Skeletal muscle tissue (tissue), 3 donors: ENCODE measurements at regions not wholly inside any gene's neighbourhood (a gene's known extent, or its start where the extent isn't known, plus 50 kb on each side); places are given as distances from the start of the nearest gene placed in this dataset.

Experiments
- H3K27ac ChIP-seq: one replicate; pipeline ENCODE4 v1.7.0; 2013; ENCODE audit warnings: mild to moderate bottlenecking, low read depth, low read length, inconsistent platforms
- H3K27me3 ChIP-seq, 3 donors: one replicate each; pipeline ENCODE4 v1.7.0; 2013; ENCODE audit warnings: low read length in 3 of 3; ENCODE audit not compliant: control insufficient read depth in 3 of 3, insufficient read depth in 3 of 3
- H3K36me3 ChIP-seq, 3 donors: one replicate each; pipeline ENCODE4 v1.7.0; 2013; ENCODE audit warnings: low read length in 3 of 3; ENCODE audit not compliant: control insufficient read depth in 3 of 3, insufficient read depth in 3 of 3
- H3K4me1 ChIP-seq, 3 donors: one replicate each; pipeline ENCODE4 v1.7.0; 2013; ENCODE audit warnings: low read length in 3 of 3, mild to moderate bottlenecking in 3 of 3; ENCODE audit not compliant: control insufficient read depth in 3 of 3, insufficient read depth in 3 of 3
- H3K4me3 ChIP-seq, 3 donors: one replicate each; pipeline ENCODE4 v1.7.0; 2013; ENCODE audit warnings: low read length in 3 of 3
- H3K9ac ChIP-seq, 3 donors: one replicate each; pipeline ENCODE4 v1.7.0; 2013; ENCODE audit warnings: low read length in 3 of 3, mild to moderate bottlenecking in 3 of 3, moderate library complexity in 2 of 3, low read depth in 1 of 3
- H3K9me3 ChIP-seq, 3 donors: one replicate each; pipeline ENCODE4 v1.7.0; 2013; ENCODE audit warnings: low read length in 3 of 3; ENCODE audit not compliant: control insufficient read depth in 3 of 3
- donor health status: Osteomylitis.

DNA sequence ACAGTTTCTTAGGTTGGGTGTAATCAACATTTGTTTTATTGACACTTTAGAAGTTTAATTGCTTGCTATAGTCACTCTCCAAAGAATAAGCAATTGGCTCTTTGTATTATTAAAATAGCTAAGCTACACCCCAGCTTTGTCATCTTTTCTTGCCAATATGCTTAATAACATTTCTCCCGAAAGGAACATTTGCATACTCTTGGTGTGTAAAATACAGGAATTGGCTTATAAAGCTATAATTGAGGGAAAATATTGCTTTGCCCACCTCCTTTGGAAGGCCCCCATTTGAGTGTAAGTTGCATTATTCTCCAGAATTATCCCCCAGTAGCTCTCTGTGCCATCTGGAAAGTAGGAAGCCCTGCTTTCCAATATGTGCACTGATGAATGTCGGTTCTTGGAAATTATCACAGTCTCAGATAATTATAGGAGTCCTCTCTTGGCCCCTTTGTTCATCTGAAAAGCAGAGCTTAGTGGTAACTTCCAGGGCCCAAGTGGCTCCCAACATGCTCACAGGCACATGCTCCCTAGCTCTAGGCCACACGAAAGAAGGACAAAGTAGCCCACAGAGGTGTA is 92.4 kb upstream of the B3GAT2 start:
- no peaks in the 10 kb centered on the region for H3K9me3 ChIP-seq
- H3K27ac ChIP-seq = no peak overlapping the region
- H3K4me3 ChIP-seq = no peak overlapping the region
- no peaks in the 10 kb centered on the region for H3K27me3 ChIP-seq
- H3K9ac ChIP-seq = no peak overlapping the region
- no peaks in the 10 kb centered on the region for H3K4me1 ChIP-seq
- no peaks in the 10 kb centered on the region for H3K36me3 ChIP-seq

DNA sequence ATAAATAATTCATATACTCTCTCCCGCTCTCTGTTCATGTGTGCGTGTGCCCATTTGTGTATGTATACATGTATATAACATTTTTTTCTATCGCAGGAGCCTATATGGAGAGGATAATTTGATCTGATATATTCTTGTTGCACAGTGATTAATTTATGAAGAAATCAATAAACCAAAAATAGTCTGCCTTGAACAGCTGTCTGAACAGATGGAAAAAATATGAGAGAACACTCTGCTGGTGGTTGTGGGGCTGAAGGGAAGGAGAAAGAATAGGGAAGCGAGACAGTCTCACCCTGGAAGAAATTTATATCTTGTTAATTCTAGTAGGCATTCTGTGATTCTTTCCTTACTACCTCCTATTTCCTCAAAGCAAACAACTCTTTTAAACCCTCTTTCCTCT is 96.6 kb upstream of the B3GAT2 start:
- no peaks in the 10 kb centered on the region for H3K4me1 ChIP-seq
- no peak overlapping the region for H3K9ac ChIP-seq
- H3K9me3 ChIP-seq = no peaks in the 10 kb centered on the region
- H3K36me3 ChIP-seq = no peaks in the 10 kb centered on the region
- no peak overlapping the region for H3K4me3 ChIP-seq
- H3K27ac ChIP-seq = no peak overlapping the region
- H3K27me3 ChIP-seq = no peaks in the 10 kb centered on the region

GRCh38 chr6:71056656-71057055 is 99.8 kb upstream of the B3GAT2 start:
- H3K27ac ChIP-seq = no peak overlapping the region
- no peaks in the 10 kb centered on the region for H3K9me3 ChIP-seq
- H3K27me3 ChIP-seq = no peaks in the 10 kb centered on the region
- no peaks in the 10 kb centered on the region for H3K4me1 ChIP-seq
- H3K4me3 ChIP-seq = no peak overlapping the region
- H3K36me3 ChIP-seq = no peaks in the 10 kb centered on the region
- H3K9ac ChIP-seq = no peak overlapping the region

- no peaks in the 10 kb centered on the region for H3K36me3 ChIP-seq
- H3K9me3 ChIP-seq = no peaks in the 10 kb centered on the region
- H3K4me1 ChIP-seq = no peaks in the 10 kb centered on the region
- H3K9ac ChIP-seq = no peak overlapping the region
- no peaks in the 10 kb centered on the region for H3K27me3 ChIP-seq
- H3K4me3 ChIP-seq = no peak overlapping the region
- H3K27ac ChIP-seq = no peak overlapping the region
Measured at GRCh38 chr6:71066153-71066552, 109.3 kb upstream of the B3GAT2 start.

GRCh38 chr6:71067816-71068215 is 111.0 kb upstream of the B3GAT2 start:
- H3K4me1 ChIP-seq = no peaks in the 10 kb centered on the region
- no peak overlapping the region for H3K27ac ChIP-seq
- H3K9ac ChIP-seq = no peak overlapping the region
- no peaks in the 10 kb centered on the region for H3K27me3 ChIP-seq
- H3K4me3 ChIP-seq = no peak overlapping the region
- no peaks in the 10 kb centered on the region for H3K9me3 ChIP-seq
- no peaks in the 10 kb centered on the region for H3K36me3 ChIP-seq

DNA sequence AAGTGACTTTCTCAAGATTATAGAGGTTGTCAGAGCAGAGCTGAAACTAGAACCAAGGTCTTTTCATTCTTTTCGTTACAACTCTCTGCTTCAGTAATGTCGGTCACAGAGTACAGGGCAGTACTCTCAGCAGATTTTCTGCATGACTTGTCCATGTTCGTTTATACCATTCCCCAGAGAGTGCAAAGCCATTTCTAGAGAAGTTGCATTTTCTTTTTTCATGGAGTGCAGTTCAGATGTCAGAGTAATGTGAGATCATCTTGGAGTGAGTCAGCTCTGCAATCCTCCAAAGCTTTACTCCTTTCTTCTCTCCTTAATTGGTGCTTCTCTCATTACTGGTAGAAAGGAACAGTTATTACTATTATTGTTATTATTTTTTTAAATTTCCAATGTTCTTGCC is 115.6 kb upstream of the B3GAT2 start:
- Histone ChIP-seq H3K27ac (no peak overlapping the region), H3K9me3 (peaks cover 0 to 3% (median 0%) of the 10 kb centered on the region in 3 donors), H3K27me3 (no peaks in the 10 kb centered on the region), H3K4me1 (no peaks in the 10 kb centered on the region), H3K4me3 (no peak overlapping the region), H3K36me3 (no peaks in the 10 kb centered on the region), H3K9ac (no peak overlapping the region)

DNA sequence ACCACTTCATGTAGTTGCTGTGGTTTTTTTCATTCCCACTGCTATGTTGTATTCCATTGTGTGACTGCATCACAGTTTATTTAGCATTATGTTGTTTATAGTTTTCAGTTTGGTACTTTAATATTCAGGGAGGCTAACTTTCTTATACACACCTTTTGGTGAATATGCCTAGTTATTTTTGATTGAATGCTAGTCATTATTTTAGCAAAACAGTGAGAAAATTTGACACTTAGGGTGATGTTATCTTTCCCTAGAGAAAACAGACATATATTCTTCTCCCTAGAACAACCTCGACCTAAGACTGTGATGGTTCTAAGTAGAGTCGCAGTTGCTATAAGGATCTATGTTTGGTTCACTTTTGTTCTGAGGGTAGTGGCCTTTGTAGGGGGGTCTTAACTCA is 120.8 kb upstream of the B3GAT2 start:
- peaks cover 0 to 6% (median 3%) of the 10 kb centered on the region in 3 donors for H3K4me1 ChIP-seq
- H3K36me3 ChIP-seq = no peaks in the 10 kb centered on the region
- no peak overlapping the region for H3K27ac ChIP-seq
- H3K4me3 ChIP-seq = no peak overlapping the region
- H3K9me3 ChIP-seq = peaks cover 0 to 10% (median 0%) of the 10 kb centered on the region in 3 donors
- no peaks in the 10 kb centered on the region for H3K27me3 ChIP-seq
- no peak overlapping the region for H3K9ac ChIP-seq

- Histone ChIP-seq H3K36me3 (no peaks in the 10 kb centered on the region), H3K27me3 (no peaks in the 10 kb centered on the region), H3K9me3 (peaks cover 0 to 10% (median 0%) of the 10 kb centered on the region in 3 donors), H3K4me1 (peaks cover 0 to 9% (median 7%) of the 10 kb centered on the region in 3 donors), H3K4me3 (no peak overlapping the region), H3K9ac (no peak overlapping the region), H3K27ac (no peak overlapping the region)
Measured at GRCh38 chr6:71079677-71080076, 122.8 kb upstream of the B3GAT2 start.

DNA sequence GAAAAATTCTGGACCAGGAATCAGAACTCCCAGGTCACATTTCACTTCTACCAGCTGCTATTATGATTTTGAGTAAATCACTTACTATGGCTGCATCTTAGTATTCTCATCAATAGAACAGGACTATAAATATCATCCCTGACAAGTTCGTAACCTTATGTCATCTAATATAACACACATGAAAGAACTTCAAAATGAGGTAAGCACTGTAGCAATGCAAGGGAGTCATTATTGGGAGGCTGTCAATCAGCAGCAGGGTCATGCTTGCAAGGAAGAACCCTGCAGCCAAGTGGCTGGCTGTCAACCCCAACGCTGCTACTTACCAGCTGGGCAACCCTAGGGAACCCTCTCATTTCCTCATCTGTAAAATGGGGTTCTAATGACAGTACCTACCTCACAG is 123.3 kb upstream of the B3GAT2 start:
- Histone ChIP-seq H3K27ac (no peak overlapping the region), H3K36me3 (no peaks in the 10 kb centered on the region), H3K4me3 (no peak overlapping the region), H3K9me3 (peaks cover 0 to 10% (median 0%) of the 10 kb centered on the region in 3 donors), H3K9ac (no peak overlapping the region), H3K27me3 (no peaks in the 10 kb centered on the region), H3K4me1 (peaks cover 0 to 9% (median 7%) of the 10 kb centered on the region in 3 donors)

- Histone ChIP-seq H3K27ac (no peak overlapping the region), H3K27me3 (no peaks in the 10 kb centered on the region), H3K9me3 (peaks cover 0 to 10% (median 0%) of the 10 kb centered on the region in 3 donors), H3K36me3 (no peaks in the 10 kb centered on the region), H3K9ac (no peak overlapping the region), H3K4me1 (peaks cover 0 to 9% (median 7%) of the 10 kb centered on the region in 3 donors), H3K4me3 (no peak overlapping the region)
Measured at GRCh38 chr6:71080826-71081225, 124.0 kb upstream of the B3GAT2 start.
